Stomach (tissue), 8 donors: ENCODE measurements at regions not wholly inside any gene's neighbourhood (a gene's known extent, or its start where the extent isn't known, plus 50 kb on each side); places are given as distances from the start of the nearest gene placed in this dataset.

Experiments used
- DNase-seq, 2 donors: peaks; one replicate each; pipeline versions ENCODE4 v3.0.0 to v3.0.0-alpha.2; 2013 to 2019
- H3K27ac ChIP-seq, 5 donors: fragments of 200-600 bp in 4 of 5; sonication (generic) in 4 of 5; one replicate each; pipeline ENCODE4 v1.5.1; 2013 to 2019; ENCODE audit warnings: mild to moderate bottlenecking in 1 of 5, moderate library complexity in 1 of 5
- H3K27me3 ChIP-seq, 3 donors: fragments of 200-600 bp; sonication (generic); one replicate each; pipeline ENCODE4 v1.5.1; 2017 to 2019; ENCODE audit warnings: mixed run types in 1 of 3
- H3K36me3 ChIP-seq, 4 donors: fragments of 200-600 bp; sonication (generic); 1 replicate in 3 of 4; 2 replicates in 1 of 4; pipeline ENCODE4 v1.5.1; 2016 to 2019
- H3K4me1 ChIP-seq, 4 donors: fragments of 200-600 bp; sonication (generic); one replicate each; pipeline ENCODE4 v1.5.1; 2016 to 2019
- H3K4me3 ChIP-seq, 4 donors: fragments of 200-600 bp; sonication (generic) in 3 of 4; one replicate each; pipeline ENCODE4 v1.5.1; 2016 to 2019; ENCODE audit warnings: mild to moderate bottlenecking in 1 of 4
- H3K9me3 ChIP-seq, 4 donors: fragments of 200-600 bp; sonication (generic); one replicate each; pipeline ENCODE4 v1.5.1; 2016 to 2019
- EP300 ChIP-seq: sonication (generic); formaldehyde crosslinking; IDR thresholded peaks from one replicate; pipeline ENCODE4 v1.6.1; 2017; ENCODE audit warnings: antibody characterized with exemption
- POLR2A ChIP-seq, 4 donors: fragments of 450-650 bp; IDR thresholded peaks; one replicate each; pipeline ENCODE4 v1.6.1; 2016; ENCODE audit warnings: antibody characterized with exemption in 4 of 4, control low read depth in 2 of 4, mild to moderate bottlenecking in 1 of 4, moderate library complexity in 1 of 4
- POLR2AphosphoS5 ChIP-seq, 3 donors: sonication (generic); formaldehyde crosslinking; IDR thresholded peaks; one replicate each; pipeline ENCODE4 v1.6.1; 2016; ENCODE audit warnings: antibody characterized with exemption in 3 of 3
- WGBS, 5 donors: extraction: QIAGEN DNeasy Blood & Tissue Kit in 3 of 5; methylation state at CpG; one replicate each; pipeline versions ENCODE4 v1.1.5 to v1.1.7; 2013 to 2018; 5-methylcytosine and 5-hydroxymethylcytosine counted together
- intact Hi-C: fragments of 100-400 bp; cut with DNase I; formaldehyde crosslinking; loops from one replicate; pipeline ENCODE4 v1.15.1; 2023; ENCODE audit warnings: low total_unique reads
- TF ChIP-seq, protein P1 (sequence below), 7 experiments: fragments of 450-650 bp in 4 of 7; fragments of 200-600 bp in 3 of 7; sonication (generic) in 3 of 7; IDR thresholded peaks; one replicate each; pipeline ENCODE4 v1.5.1; 2016 to 2019; ENCODE audit warnings: antibody characterized with exemption in 7 of 7, control low read depth in 2 of 7, mild to moderate bottlenecking in 1 of 7
- donor health status: healthy with polysubstance abuse.
- donor health status: Bipolar disorder and iron deficiency.
- donor health status: healthy.

DNA sequence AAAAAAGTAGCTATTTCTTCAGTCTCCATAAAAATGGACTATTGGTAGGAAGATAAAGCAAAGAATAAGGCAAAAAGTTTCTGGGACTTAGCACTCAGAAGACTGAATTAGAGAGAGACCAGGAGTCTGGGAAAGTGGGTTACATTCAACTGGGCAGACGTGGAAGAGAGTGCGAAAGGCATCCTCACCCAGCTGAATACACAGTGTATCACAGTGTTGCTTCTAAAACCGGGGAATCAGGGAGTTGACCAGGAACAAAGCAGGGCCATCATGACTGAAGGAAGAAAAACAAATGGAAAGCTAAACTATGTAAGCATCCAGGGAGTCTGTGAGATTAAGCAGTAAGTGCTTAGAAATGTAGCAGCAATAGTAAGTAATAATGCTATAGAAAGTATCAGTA is 452.9 kb upstream of the MAN1A1 start:
- Histone ChIP-seq H3K9me3 (no peaks in the 10 kb centered on the region), H3K4me3 (no peak overlapping the region), H3K36me3 (no peaks in the 10 kb centered on the region), H3K27me3 (no peaks in the 10 kb centered on the region), H3K27ac (no peak overlapping the region), H3K4me1 (no peaks in the 10 kb centered on the region)
- no peak for DNase-seq
- WGBS, 5 donors, result 43 to 74% (median 56%) methylated on average over 3 of the region's 3 CpGs
- intact Hi-C loops, result no loop called here
- TF ChIP-seq POLR2AphosphoS5 (IDR thresholded peaks at IDR 0.05) (no peak), POLR2A (IDR thresholded peaks at IDR 0.05) (no peak), EP300 (no peak)
- TF ChIP-seq, protein P1, sequence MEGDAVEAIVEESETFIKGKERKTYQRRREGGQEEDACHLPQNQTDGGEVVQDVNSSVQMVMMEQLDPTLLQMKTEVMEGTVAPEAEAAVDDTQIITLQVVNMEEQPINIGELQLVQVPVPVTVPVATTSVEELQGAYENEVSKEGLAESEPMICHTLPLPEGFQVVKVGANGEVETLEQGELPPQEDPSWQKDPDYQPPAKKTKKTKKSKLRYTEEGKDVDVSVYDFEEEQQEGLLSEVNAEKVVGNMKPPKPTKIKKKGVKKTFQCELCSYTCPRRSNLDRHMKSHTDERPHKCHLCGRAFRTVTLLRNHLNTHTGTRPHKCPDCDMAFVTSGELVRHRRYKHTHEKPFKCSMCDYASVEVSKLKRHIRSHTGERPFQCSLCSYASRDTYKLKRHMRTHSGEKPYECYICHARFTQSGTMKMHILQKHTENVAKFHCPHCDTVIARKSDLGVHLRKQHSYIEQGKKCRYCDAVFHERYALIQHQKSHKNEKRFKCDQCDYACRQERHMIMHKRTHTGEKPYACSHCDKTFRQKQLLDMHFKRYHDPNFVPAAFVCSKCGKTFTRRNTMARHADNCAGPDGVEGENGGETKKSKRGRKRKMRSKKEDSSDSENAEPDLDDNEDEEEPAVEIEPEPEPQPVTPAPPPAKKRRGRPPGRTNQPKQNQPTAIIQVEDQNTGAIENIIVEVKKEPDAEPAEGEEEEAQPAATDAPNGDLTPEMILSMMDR (IDR thresholded peaks at IDR 0.05), result no peak

DNA sequence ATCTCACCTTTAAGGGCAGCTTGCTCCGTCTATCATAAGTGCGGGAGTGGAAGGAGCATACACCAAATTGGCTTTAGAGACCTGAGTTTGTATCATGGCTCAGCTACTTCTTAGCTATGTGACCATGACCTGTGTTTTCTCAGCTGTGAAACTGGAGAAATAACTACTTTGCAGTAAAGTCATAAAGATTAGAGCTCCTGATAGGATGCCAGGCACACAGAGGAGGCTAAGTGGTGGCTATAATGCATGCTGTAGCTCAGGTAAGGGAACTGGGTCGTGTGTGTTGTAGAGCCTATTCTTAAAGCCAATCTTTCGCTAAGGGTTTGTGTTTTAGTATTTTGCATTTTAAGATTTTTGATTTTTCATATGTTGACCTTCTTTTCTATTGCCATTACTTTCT is 451.5 kb upstream of the MAN1A1 start:
- intact Hi-C loops, result no loop called here
- 76 to 85% (median 78%) methylated on average over 4 of the region's 4 CpGs for WGBS, 5 donors
- Histone ChIP-seq H3K4me3 (no peak overlapping the region), H3K9me3 (no peaks in the 10 kb centered on the region), H3K27me3 (no peaks in the 10 kb centered on the region), H3K36me3 (no peaks in the 10 kb centered on the region), H3K4me1 (no peaks in the 10 kb centered on the region), H3K27ac (no peak overlapping the region)
- TF ChIP-seq POLR2AphosphoS5 (IDR thresholded peaks at IDR 0.05) (no peak), EP300 (no peak), POLR2A (IDR thresholded peaks at IDR 0.05) (no peak)
- TF ChIP-seq, protein P1 (IDR thresholded peaks at IDR 0.05), result no peak
- DNase-seq, result no peak

DNA sequence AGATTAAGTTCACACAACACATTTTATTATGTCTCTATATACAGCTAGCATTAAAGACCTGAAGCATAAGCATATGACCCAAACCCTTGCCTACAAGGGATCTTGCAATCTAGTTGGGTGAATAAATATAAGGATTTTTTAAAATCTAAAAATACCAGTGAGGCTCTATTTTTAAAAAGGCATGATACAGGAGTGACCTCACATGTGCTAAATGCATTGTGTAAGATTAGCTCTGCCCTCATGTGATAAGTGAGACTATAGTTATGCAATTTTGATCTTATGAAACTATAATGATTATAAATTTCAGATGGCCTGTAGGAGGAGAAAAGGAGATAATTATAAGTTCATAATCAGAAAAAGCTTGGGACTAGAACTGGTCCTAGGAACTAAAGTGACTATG is 451.0 kb upstream of the MAN1A1 start:
- no peak overlapping the region for H3K27ac ChIP-seq
- no peak overlapping the region for H3K4me3 ChIP-seq
- no peak for DNase-seq
- no peaks in the 10 kb centered on the region for H3K36me3 ChIP-seq
- TF ChIP-seq POLR2AphosphoS5 (IDR thresholded peaks at IDR 0.05) (no peak), POLR2A (IDR thresholded peaks at IDR 0.05) (no peak), EP300 (no peak)
- TF ChIP-seq, protein P1 (IDR thresholded peaks at IDR 0.05), result no peak
- H3K27me3 ChIP-seq, result no peaks in the 10 kb centered on the region
- H3K4me1 ChIP-seq, result no peaks in the 10 kb centered on the region
- no peaks in the 10 kb centered on the region for H3K9me3 ChIP-seq
- intact Hi-C loops, result no loop called here

DNA sequence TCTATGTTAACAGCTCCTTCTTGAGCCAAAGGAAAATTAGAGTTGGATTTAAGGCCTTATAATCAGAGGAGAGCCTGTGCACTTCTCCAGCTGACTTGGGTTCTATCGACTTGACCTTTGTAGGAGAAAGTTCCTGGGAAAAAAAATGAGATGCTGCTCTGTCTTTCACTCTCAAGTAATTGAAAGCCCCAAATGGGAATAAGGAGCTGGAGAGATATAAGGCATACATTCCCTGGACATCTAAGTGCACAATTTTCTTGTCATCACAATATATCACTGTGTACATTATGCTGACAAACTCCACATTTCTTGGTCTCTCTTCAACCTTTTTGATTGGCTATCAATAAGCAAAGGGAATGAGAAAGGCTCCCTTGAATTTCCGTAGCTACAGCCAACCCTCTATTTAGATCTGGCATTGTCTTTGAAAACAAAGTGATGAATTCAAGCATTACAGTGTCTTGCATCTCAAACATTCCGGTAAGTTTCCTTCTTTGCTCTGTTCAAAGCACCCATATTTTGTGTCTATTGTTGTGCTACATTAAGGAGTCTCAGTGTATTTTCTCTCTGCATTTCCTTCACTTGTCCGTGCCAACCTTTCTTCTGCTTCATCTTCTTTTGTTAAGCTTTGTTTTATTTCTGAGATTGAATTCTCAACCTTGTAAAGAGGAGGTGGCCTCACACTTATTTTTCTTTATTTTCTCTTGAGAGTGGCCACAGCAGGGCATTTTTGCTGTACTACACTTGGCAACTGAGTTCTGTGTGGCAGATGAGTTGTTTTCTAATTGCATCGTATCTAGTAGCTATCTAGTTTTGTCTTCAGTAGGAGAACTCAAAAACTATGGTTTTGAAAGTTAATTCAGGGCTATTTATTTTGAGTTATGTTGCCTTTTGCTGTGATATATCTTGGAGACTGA is 450.3 kb upstream of the MAN1A1 start:
- no peaks in the 10 kb centered on the region for H3K36me3 ChIP-seq
- no peaks in the 10 kb centered on the region for H3K27me3 ChIP-seq
- H3K4me3 ChIP-seq, result no peak overlapping the region
- DNase-seq, result peak in 1 of 2 donors; percentile 41
- WGBS, 5 donors, result 61 to 77% (median 73%) methylated on average over 5 of the region's 5 CpGs
- no peaks in the 10 kb centered on the region for H3K9me3 ChIP-seq
- intact Hi-C loops, result no loop called here
- TF ChIP-seq EP300 (no peak), POLR2AphosphoS5 (IDR thresholded peaks at IDR 0.05) (no peak), POLR2A (IDR thresholded peaks at IDR 0.05) (no peak)
- TF ChIP-seq, protein P1 (IDR thresholded peaks at IDR 0.05), result no peak
- no peaks in the 10 kb centered on the region for H3K4me1 ChIP-seq
- no peak overlapping the region for H3K27ac ChIP-seq
